WTC11 (cell line): ENCODE measurements at regions not wholly inside any gene's neighbourhood (a gene's known extent, or its start where the extent isn't known, plus 50 kb on each side); places are given as distances from the start of the nearest gene placed in this dataset.

Experiments used
- ATAC-seq: fragments of 200-7000 bp; cut with Tn5 transposase; 2 replicates; pipeline ENCODE4 v1.10.0; 2021; ENCODE audit warnings: mild to moderate bottlenecking, moderate library complexity
- CTCF ChIA-PET: fragments of 300-600 bp; sonication (Branson Sonifier 250); formaldehyde crosslinking; loops from one replicate; lab custom pipeline; 2021; ENCODE audit warnings: antibody characterized with exemption; lab: Charles Lee
- POLR2A ChIA-PET: fragments of 350-600 bp; sonication (Branson Sonifier 250); formaldehyde crosslinking; loops from one replicate; lab custom pipeline; 2021; ENCODE audit warnings: antibody characterized with exemption; lab: Charles Lee
- DNase-seq: peaks from one replicate; pipeline ENCODE4 v3.0.0; 2021; ENCODE audit warnings: low spot score
- H3K27ac Mint-ChIP-seq: 2 replicates; pipeline ENCODE4 v1.8.0; 2021; ENCODE audit warnings: mixed read lengths
- H3K27me3 Mint-ChIP-seq: 2 replicates; pipeline ENCODE4 v1.8.0; 2021; ENCODE audit warnings: low read depth, mild to moderate bottlenecking, moderate library complexity, mixed read lengths
- H3K36me3 Mint-ChIP-seq: 2 replicates; pipeline ENCODE4 v1.8.0; 2021; ENCODE audit warnings: mixed read lengths
- H3K4me1 Mint-ChIP-seq: 2 replicates; pipeline ENCODE4 v1.8.0; 2022; ENCODE audit warnings: mixed read lengths
- H3K4me3 Mint-ChIP-seq: 2 replicates; pipeline ENCODE4 v1.8.0; 2021; ENCODE audit warnings: mild to moderate bottlenecking, moderate library complexity, mixed read lengths
- H3K9me3 Mint-ChIP-seq: 2 replicates; pipeline ENCODE4 v1.8.0; 2021; ENCODE audit warnings: mixed read lengths
- EMX1 ChIP-seq: fragments of 250-450 bp; sonication (Bioruptor Pico); IDR thresholded peaks from 2 replicates; pipeline ENCODE4 v1.8.0; 2021; ENCODE audit warnings: mild to moderate bottlenecking
- ESRRA ChIP-seq: sonication (generic); formaldehyde crosslinking; IDR thresholded peaks from 2 replicates; pipeline ENCODE4 v1.8.1; 2022; ENCODE audit warnings: mild to moderate bottlenecking, missing genetic modification reagents, borderline replicate concordance
- ETV6 ChIP-seq: sonication (generic); formaldehyde crosslinking; IDR thresholded peaks from 2 replicates; pipeline ENCODE4 v1.8.1; 2022; ENCODE audit warnings: mild to moderate bottlenecking, missing genetic modification reagents
- FOXJ3 ChIP-seq: sonication (generic); formaldehyde crosslinking; IDR thresholded peaks from 2 replicates; pipeline ENCODE4 v1.9.0; 2021; ENCODE audit warnings: missing genetic modification reagents, mild to moderate bottlenecking, borderline replicate concordance
- GTF2I ChIP-seq: fragments of 250-450 bp; sonication (Bioruptor Pico); conservative IDR thresholded peaks from 2 replicates; pipeline ENCODE4 v1.4.0; 2021; ENCODE audit warnings: mild to moderate bottlenecking
- IRF2 ChIP-seq: sonication (generic); formaldehyde crosslinking; IDR thresholded peaks from 2 replicates; pipeline ENCODE4 v1.8.0; 2022; ENCODE audit warnings: low read depth, missing genetic modification reagents, borderline replicate concordance
- JAZF1 ChIP-seq: fragments of 250-450 bp; sonication (Bioruptor Pico); IDR thresholded peaks from 2 replicates; pipeline ENCODE4 v1.9.0; 2021; ENCODE audit warnings: moderate library complexity, mild to moderate bottlenecking, inconsistent platforms
- JUN ChIP-seq: sonication (generic); formaldehyde crosslinking; IDR thresholded peaks from 2 replicates; pipeline ENCODE4 v1.8.0; 2023; ENCODE audit warnings: mild to moderate bottlenecking, missing genetic modification reagents
- MXD4 ChIP-seq: fragments of 250-450 bp; sonication (Bioruptor Pico); IDR thresholded peaks from 2 replicates; pipeline ENCODE4 v1.8.0; 2021; ENCODE audit warnings: mild to moderate bottlenecking, moderate library complexity, borderline replicate concordance
- NFE2L1 ChIP-seq: sonication (generic); formaldehyde crosslinking; IDR thresholded peaks from 2 replicates; pipeline ENCODE4 v1.8.1; 2023; ENCODE audit warnings: missing genetic modification reagents
- PRRX2 ChIP-seq: fragments of 250-450 bp; sonication (Bioruptor Pico); IDR thresholded peaks from 2 replicates; pipeline ENCODE4 v1.8.0; 2021; ENCODE audit warnings: mild to moderate bottlenecking
- RORB ChIP-seq: fragments of 250-450 bp; sonication (Bioruptor Pico); IDR thresholded peaks from 2 replicates; pipeline ENCODE4 v1.9.0; 2021; ENCODE audit warnings: mild to moderate bottlenecking
- SOX15 ChIP-seq: fragments of 250-450 bp; sonication (Bioruptor Pico); IDR thresholded peaks from 2 replicates; pipeline ENCODE4 v1.9.0; 2021; ENCODE audit warnings: mild to moderate bottlenecking
- TCF7 ChIP-seq: sonication (generic); formaldehyde crosslinking; IDR thresholded peaks from 2 replicates; pipeline ENCODE4 v1.8.0; 2022; ENCODE audit warnings: mild to moderate bottlenecking, low read depth, missing genetic modification reagents, moderate library complexity
- TEAD1 ChIP-seq: sonication (generic); formaldehyde crosslinking; IDR thresholded peaks from 2 replicates; pipeline ENCODE4 v1.8.0; 2022; ENCODE audit warnings: mild to moderate bottlenecking, missing genetic modification reagents
- ZNF138 ChIP-seq: sonication (generic); formaldehyde crosslinking; conservative IDR thresholded peaks from 2 replicates; pipeline ENCODE4 v1.8.1; 2022; ENCODE audit warnings: mild to moderate bottlenecking, moderate library complexity, missing genetic modification reagents
- ZNF317 ChIP-seq: sonication (generic); formaldehyde crosslinking; IDR thresholded peaks from 2 replicates; pipeline ENCODE4 v1.8.1; 2023; ENCODE audit warnings: low read depth, mild to moderate bottlenecking, moderate library complexity, missing genetic modification reagents, borderline replicate concordance
- ZNF396 ChIP-seq: fragments of 250-450 bp; sonication (Bioruptor Pico); IDR thresholded peaks from 2 replicates; pipeline ENCODE4 v1.8.0; 2021; ENCODE audit warnings: mild to moderate bottlenecking, moderate library complexity, borderline replicate concordance
- TF ChIP-seq, protein P1 (sequence below): fragments of 250-450 bp; sonication (Bioruptor Pico); IDR thresholded peaks from 2 replicates; pipeline ENCODE4 v1.8.0; 2021; ENCODE audit warnings: mild to moderate bottlenecking
- TF ChIP-seq, protein P2 (sequence below): fragments of 250-450 bp; sonication (Bioruptor Pico); IDR thresholded peaks from 2 replicates; pipeline ENCODE4 v1.9.0; 2021; ENCODE audit warnings: mild to moderate bottlenecking
- TF ChIP-seq, protein P3 (sequence below): sonication (generic); formaldehyde crosslinking; IDR thresholded peaks from 2 replicates; pipeline ENCODE4 v1.8.1; 2022; ENCODE audit warnings: low read depth, missing genetic modification reagents, borderline replicate concordance
- TF ChIP-seq, protein P4 (sequence below): sonication (generic); formaldehyde crosslinking; IDR thresholded peaks from 2 replicates; pipeline ENCODE4 v1.8.1; 2023; ENCODE audit warnings: mild to moderate bottlenecking, moderate library complexity, missing genetic modification reagents
- TF ChIP-seq, protein P5 (sequence below): sonication (generic); formaldehyde crosslinking; IDR thresholded peaks from 2 replicates; pipeline ENCODE4 v1.8.0; 2023; ENCODE audit warnings: missing genetic modification reagents

DNA sequence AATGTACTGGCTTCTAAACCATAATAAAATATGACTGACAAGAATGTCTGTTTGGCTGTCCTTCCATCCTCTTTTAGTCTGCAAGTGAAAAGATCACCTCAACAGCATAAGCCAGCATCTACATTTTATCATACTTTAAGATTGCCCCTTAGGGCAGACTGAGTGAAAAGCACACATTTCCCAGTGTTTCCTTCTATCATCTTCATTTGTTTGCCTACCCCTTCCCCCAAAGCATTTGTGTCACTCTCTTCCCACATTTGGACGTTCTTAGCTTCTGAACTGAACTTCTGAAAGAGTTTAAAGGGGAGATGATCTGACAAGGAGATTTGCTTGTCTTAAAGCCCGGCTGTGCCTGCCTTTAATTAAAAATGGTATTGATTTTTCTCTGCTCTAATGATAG, 322.2 kb downstream of the SPATA17 start (continued):
- TF ChIP-seq, protein P1, sequence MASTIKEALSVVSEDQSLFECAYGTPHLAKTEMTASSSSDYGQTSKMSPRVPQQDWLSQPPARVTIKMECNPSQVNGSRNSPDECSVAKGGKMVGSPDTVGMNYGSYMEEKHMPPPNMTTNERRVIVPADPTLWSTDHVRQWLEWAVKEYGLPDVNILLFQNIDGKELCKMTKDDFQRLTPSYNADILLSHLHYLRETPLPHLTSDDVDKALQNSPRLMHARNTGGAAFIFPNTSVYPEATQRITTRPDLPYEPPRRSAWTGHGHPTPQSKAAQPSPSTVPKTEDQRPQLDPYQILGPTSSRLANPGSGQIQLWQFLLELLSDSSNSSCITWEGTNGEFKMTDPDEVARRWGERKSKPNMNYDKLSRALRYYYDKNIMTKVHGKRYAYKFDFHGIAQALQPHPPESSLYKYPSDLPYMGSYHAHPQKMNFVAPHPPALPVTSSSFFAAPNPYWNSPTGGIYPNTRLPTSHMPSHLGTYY (CRISPR knock-in tag), result no peak
- no peak for TF ChIP-seq ZNF138 (CRISPR knock-in tag)

DNA sequence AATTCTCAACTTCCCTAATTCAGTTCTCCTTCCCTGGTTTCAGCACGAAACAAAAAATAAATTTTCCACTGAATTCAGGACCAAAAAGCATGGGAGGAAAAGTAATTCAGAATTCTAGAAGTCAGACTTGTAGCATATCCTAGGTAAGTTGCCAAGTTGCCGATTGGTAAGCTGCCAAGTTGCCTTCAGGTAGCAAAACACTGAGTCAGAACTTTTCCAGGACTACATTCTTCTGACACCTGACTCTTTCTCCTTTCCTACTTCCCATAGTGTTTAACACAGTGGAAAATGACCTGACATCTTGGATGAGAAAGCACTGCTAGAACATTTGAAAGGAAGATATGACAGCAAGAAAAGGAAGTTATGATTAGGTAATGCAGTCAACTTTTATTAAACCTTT, 322.8 kb downstream of the SPATA17 start:
- POLR2A ChIA-PET, result no interaction called here
- CTCF ChIA-PET, result no interaction called here
- no peak for DNase-seq

DNA sequence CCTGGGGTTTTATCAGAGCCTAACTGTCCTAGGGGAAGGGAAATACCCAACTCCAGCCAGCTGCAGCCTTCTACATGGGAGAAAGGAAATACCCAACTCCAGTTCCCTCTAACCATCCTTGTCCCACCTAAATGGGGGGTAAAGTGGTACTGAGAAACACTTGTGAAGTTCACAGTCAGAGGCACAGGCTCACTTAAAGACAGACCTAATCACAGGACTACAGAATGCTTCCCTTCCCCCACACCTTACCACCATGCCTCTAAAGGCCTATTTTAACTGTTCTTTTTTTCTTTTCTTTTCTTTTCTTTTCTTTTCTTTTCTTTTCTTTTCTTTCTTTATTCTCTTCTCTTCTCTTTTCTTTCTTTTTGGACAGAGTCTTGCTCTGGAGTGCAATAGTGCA, 324.6 kb downstream of the SPATA17 start:
- Mint-ChIP-seq H3K4me1 (peaks cover 8% of the 10 kb centered on the region; the same call in 1 of the 2 replicates), H3K4me3 (no peak overlapping the region), H3K36me3 (no peaks in the 10 kb centered on the region), H3K27me3 (no peaks in the 10 kb centered on the region), H3K27ac (no peak overlapping the region), H3K9me3 (peaks cover 17% of the 10 kb centered on the region)
- ATAC-seq (peak; percentile 58), DNase-seq (no peak)
- ChIA-PET POLR2A (interaction anchor here (0.7 kb wide), 1 partner anchor 71 kb away, joined by 4 read pairs; no protein-coding TSS in a partner anchor), CTCF (no interaction called here)
- no peak for TF ChIP-seq NFE2L1
- TF ChIP-seq SOX15 (CRISPR knock-in tag), result no peak
- TF ChIP-seq TEAD1 (CRISPR knock-in tag), result no peak
- no peak for TF ChIP-seq TCF7 (CRISPR knock-in tag)
- no peak for TF ChIP-seq ZNF317 (CRISPR knock-in tag)

More for the DNA sequence above, 322.8 kb downstream of the SPATA17 start:
- no peaks in the 10 kb centered on the region for H3K36me3 Mint-ChIP-seq
- H3K27ac Mint-ChIP-seq, result no peak overlapping the region
- peaks cover 7% of the 10 kb centered on the region for H3K9me3 Mint-ChIP-seq
- H3K4me1 Mint-ChIP-seq, result peaks cover 8% of the 10 kb centered on the region; the same call in 1 of the 2 replicates
- no peak for TF ChIP-seq PRRX2 (CRISPR knock-in tag)
- no peak for TF ChIP-seq JAZF1 (CRISPR knock-in tag)
- TF ChIP-seq ESRRA (CRISPR knock-in tag), result no peak
- TF ChIP-seq, protein P2, sequence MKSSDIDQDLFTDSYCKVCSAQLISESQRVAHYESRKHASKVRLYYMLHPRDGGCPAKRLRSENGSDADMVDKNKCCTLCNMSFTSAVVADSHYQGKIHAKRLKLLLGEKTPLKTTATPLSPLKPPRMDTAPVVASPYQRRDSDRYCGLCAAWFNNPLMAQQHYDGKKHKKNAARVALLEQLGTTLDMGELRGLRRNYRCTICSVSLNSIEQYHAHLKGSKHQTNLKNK (CRISPR knock-in tag), result no peak
- TF ChIP-seq, protein P3, sequence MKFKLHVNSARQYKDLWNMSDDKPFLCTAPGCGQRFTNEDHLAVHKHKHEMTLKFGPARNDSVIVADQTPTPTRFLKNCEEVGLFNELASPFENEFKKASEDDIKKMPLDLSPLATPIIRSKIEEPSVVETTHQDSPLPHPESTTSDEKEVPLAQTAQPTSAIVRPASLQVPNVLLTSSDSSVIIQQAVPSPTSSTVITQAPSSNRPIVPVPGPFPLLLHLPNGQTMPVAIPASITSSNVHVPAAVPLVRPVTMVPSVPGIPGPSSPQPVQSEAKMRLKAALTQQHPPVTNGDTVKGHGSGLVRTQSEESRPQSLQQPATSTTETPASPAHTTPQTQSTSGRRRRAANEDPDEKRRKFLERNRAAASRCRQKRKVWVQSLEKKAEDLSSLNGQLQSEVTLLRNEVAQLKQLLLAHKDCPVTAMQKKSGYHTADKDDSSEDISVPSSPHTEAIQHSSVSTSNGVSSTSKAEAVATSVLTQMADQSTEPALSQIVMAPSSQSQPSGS (CRISPR knock-in tag), result no peak
- no peak for TF ChIP-seq GTF2I (CRISPR knock-in tag)
- TF ChIP-seq, protein P4, sequence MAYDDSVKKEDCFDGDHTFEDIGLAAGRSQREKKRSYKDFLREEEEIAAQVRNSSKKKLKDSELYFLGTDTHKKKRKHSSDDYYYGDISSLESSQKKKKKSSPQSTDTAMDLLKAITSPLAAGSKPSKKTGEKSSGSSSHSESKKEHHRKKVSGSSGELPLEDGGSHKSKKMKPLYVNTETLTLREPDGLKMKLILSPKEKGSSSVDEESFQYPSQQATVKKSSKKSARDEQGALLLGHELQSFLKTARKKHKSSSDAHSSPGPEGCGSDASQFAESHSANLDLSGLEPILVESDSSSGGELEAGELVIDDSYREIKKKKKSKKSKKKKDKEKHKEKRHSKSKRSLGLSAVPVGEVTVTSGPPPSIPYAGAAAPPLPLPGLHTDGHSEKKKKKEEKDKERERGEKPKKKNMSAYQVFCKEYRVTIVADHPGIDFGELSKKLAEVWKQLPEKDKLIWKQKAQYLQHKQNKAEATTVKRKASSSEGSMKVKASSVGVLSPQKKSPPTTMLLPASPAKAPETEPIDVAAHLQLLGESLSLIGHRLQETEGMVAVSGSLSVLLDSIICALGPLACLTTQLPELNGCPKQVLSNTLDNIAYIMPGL (CRISPR knock-in tag), result no peak
- no peak overlapping the region for H3K4me3 Mint-ChIP-seq
- no peaks in the 10 kb centered on the region for H3K27me3 Mint-ChIP-seq
- no peak for ATAC-seq

DNA sequence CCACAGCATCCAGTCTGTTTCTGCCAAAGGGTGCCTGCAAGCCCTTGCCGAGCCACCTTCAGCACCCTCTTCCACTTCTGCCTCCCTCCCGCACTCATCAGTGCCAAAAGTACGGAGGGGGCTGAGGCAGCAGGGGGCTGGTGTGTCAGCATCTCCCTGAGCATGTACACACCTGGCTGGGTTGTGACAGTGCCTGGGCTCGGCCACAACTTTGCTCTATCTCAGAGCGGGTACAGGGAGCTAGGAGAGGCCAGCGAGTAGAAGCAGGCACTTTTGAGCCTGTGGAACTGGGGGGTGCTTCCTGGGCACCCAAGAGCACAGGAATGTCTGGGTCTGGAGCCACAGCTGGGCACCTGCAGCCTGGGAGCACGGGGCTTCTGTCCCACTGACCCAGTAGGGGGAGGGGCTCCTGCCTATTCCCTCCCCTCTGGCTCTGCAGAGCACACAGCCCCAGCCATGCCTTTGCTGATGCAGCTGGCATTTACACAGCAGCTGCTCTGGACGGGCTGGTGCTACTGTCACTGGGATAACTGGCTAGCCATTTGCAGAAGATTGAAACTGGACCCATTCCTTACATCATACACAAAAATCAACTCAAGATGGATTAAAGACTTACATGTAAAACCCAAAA, 319.8 kb upstream of the RRP15 start:
- CTCF ChIA-PET, result no interaction called here
- Mint-ChIP-seq H3K27ac (no peak overlapping the region), H3K9me3 (peaks cover 15% of the 10 kb centered on the region), H3K27me3 (no peaks in the 10 kb centered on the region), H3K4me1 (peaks cover 13% of the 10 kb centered on the region), H3K4me3 (no peak overlapping the region), H3K36me3 (peaks cover 7% of the 10 kb centered on the region)
- POLR2A ChIA-PET, result no interaction called here
- DNase-seq (no peak), ATAC-seq (peak; percentile 87)
- TF ChIP-seq, protein P5, sequence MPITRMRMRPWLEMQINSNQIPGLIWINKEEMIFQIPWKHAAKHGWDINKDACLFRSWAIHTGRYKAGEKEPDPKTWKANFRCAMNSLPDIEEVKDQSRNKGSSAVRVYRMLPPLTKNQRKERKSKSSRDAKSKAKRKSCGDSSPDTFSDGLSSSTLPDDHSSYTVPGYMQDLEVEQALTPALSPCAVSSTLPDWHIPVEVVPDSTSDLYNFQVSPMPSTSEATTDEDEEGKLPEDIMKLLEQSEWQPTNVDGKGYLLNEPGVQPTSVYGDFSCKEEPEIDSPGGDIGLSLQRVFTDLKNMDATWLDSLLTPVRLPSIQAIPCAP (CRISPR knock-in tag), result no peak
- TF ChIP-seq IRF2 (CRISPR knock-in tag) (no peak), ZNF396 (no peak), FOXJ3 (no peak), RORB (CRISPR knock-in tag) (no peak), JUN (CRISPR knock-in tag) (no peak), ETV6 (CRISPR knock-in tag) (no peak), TEAD1 (CRISPR knock-in tag) (no peak), EMX1 (CRISPR knock-in tag) (no peak), MXD4 (CRISPR knock-in tag) (no peak)
- TF ChIP-seq, protein P3 (CRISPR knock-in tag), result no peak
